ENCODE measurements at regions not wholly inside any gene's neighbourhood (a gene's known extent, or its start where the extent isn't known, plus 50 kb on each side); places are given as distances from the start of the nearest gene placed in this dataset.

GRCh38 chr2:105990624-105991023 is 203.5 kb downstream of the UXS1 start:
- TF ChIP-seq EZH2phosphoT487 (IDR thresholded peaks at IDR 0.05; ENCODE audit: low read length) (no peak), CTCF (IDR thresholded peaks at IDR 0.05; ENCODE audit: low read length) (peak; percentile 36), EZH2 (optimal IDR thresholded peaks at IDR 0.05; ENCODE audit: low read depth, low read length) (no peak)

All from MM.1S (cell line).